GM13976 (cell line): ENCODE measurements at regions not wholly inside any gene's neighbourhood (a gene's known extent, or its start where the extent isn't known, plus 50 kb on each side); places are given as distances from the start of the nearest gene placed in this dataset.
"Not testable (repeated sequence)": the region's sequence is repeated elsewhere in the genome, so short reads cannot be mapped to it uniquely, and the experiment has no call there.

Experiments
- DNase-seq: peaks from one replicate; pipeline ENCODE4 v3.0.0; 2012; ENCODE audit warnings: low spot score
- CTCF ChIP-seq: IDR thresholded peaks from 2 replicates; pipeline ENCODE4 v1.5.1; 2012; ENCODE audit warnings: borderline replicate concordance, mild to moderate bottlenecking; ENCODE audit not compliant: insufficient read depth; ENCODE audit errors: extremely low read depth, missing control alignments, control extremely low read depth
- in situ Hi-C: fragments of 300-500 bp; cut with MboI; formaldehyde crosslinking; loops from one replicate; pipeline ENCODE4 v1.12.0; 2022; ENCODE audit warnings: low sequenced_read_pairs, mixed read lengths, inconsistent platforms; ENCODE audit not compliant: unreplicated experiment

GRCh38 chr18:67385455-67385854 is 131.1 kb downstream of the DSEL start:
- DNase-seq = no peak
- in situ Hi-C loops = no loop called here
- no peak for TF ChIP-seq CTCF

- DNase-seq, in situ Hi-C loops: not testable (repeated sequence)
Observed at GRCh38 chr18:67384057-67384456, 132.5 kb downstream of the DSEL start.

GRCh38 chr18:67381608-67382150 is 134.8 kb downstream of the DSEL start:
- TF ChIP-seq CTCF = no peak
- no peak for DNase-seq
- in situ Hi-C loops = no loop called here

GRCh38 chr18:67380867-67381266 is 135.7 kb downstream of the DSEL start:
- no peak for TF ChIP-seq CTCF
- in situ Hi-C loops = no loop called here
- no peak for DNase-seq

GRCh38 chr18:67379981-67380380 is 136.5 kb downstream of the DSEL start:
- no peak for DNase-seq
- no peak for TF ChIP-seq CTCF
- in situ Hi-C loops = no loop called here

- DNase-seq = no peak
- no peak for TF ChIP-seq CTCF
- in situ Hi-C loops = no loop called here
Observed at GRCh38 chr18:67376372-67376771, 140.1 kb downstream of the DSEL start.

GRCh38 chr18:67373636-67374035 is 142.9 kb downstream of the DSEL start:
- no peak for TF ChIP-seq CTCF
- in situ Hi-C loops = no loop called here
- no peak for DNase-seq
